Smooth muscle cell (in vitro differentiated cells): ENCODE measurements at regions not wholly inside any gene's neighbourhood (a gene's known extent, or its start where the extent isn't known, plus 50 kb on each side); places are given as distances from the start of the nearest gene placed in this dataset.

Source experiments
- DNase-seq: peaks from one replicate; lab custom pipeline; 2025; ENCODE audit not compliant: unreplicated experiment; lab: John Stamatoyannopoulos, UW
- H2AFZ ChIP-seq: fragments of 200-600 bp; sonication (generic); 2 replicates; pipeline ENCODE4 v1.6.0; 2016; ENCODE audit warnings: antibody characterized with exemption, low read depth, mild to moderate bottlenecking
- H3F3A ChIP-seq: fragments of 200-600 bp; sonication (generic); 2 replicates; pipeline ENCODE4 v1.6.0; 2017; ENCODE audit warnings: antibody characterized with exemption, low read depth
- H3K27ac ChIP-seq: fragments of 200-600 bp; sonication (generic); 2 replicates; pipeline ENCODE4 v1.5.1; 2016; ENCODE audit warnings: low read depth, mild to moderate bottlenecking
- H3K27me3 ChIP-seq: fragments of 200-600 bp; sonication (generic); 2 replicates; pipeline ENCODE4 v1.6.1; 2016; ENCODE audit warnings: low read depth, mild to moderate bottlenecking
- H3K36me3 ChIP-seq: fragments of 200-600 bp; sonication (generic); 2 replicates; pipeline ENCODE4 v1.5.1; 2016; ENCODE audit warnings: low read depth
- H3K4me1 ChIP-seq: fragments of 200-600 bp; sonication (generic); 2 replicates; pipeline ENCODE4 v1.5.1; 2016; ENCODE audit warnings: low read depth
- H3K4me2 ChIP-seq: fragments of 200-600 bp; sonication (generic); 2 replicates; pipeline ENCODE4 v1.6.0; 2016; ENCODE audit warnings: mild to moderate bottlenecking
- H3K4me3 ChIP-seq: fragments of 200-600 bp; sonication (generic); 2 replicates; pipeline ENCODE4 v1.5.1; 2016; ENCODE audit warnings: mild to moderate bottlenecking
- H3K79me2 ChIP-seq: fragments of 200-600 bp; sonication (generic); 2 replicates; pipeline ENCODE4 v1.6.0; 2016; ENCODE audit warnings: low read depth, mild to moderate bottlenecking
- H3K9ac ChIP-seq: fragments of 200-600 bp; sonication (generic); 2 replicates; pipeline ENCODE4 v1.6.0; 2016; ENCODE audit warnings: low read depth
- H3K9me3 ChIP-seq: fragments of 200-600 bp; sonication (generic); replicated peaks from 2 replicates; pipeline ENCODE4 v1.5.1; 2016; ENCODE audit warnings: low read depth
- H4K20me1 ChIP-seq: fragments of 200-600 bp; sonication (generic); 2 replicates; pipeline ENCODE4 v1.6.0; 2016; ENCODE audit warnings: low read depth
- WGBS: methylation state at CpG from one replicate; pipeline ENCODE4 v1.1.7; 2016; ENCODE audit warnings: low lambda C conversion rate; 5-methylcytosine and 5-hydroxymethylcytosine counted together
- TF ChIP-seq, protein P1 (sequence below): fragments of 200-600 bp; sonication (generic); IDR thresholded peaks from 2 replicates; pipeline ENCODE4 v1.5.1; 2017; ENCODE audit warnings: borderline replicate concordance, mild to moderate bottlenecking, antibody characterized with exemption; ENCODE audit not compliant: insufficient read depth, poor library complexity, severe bottlenecking

DNA sequence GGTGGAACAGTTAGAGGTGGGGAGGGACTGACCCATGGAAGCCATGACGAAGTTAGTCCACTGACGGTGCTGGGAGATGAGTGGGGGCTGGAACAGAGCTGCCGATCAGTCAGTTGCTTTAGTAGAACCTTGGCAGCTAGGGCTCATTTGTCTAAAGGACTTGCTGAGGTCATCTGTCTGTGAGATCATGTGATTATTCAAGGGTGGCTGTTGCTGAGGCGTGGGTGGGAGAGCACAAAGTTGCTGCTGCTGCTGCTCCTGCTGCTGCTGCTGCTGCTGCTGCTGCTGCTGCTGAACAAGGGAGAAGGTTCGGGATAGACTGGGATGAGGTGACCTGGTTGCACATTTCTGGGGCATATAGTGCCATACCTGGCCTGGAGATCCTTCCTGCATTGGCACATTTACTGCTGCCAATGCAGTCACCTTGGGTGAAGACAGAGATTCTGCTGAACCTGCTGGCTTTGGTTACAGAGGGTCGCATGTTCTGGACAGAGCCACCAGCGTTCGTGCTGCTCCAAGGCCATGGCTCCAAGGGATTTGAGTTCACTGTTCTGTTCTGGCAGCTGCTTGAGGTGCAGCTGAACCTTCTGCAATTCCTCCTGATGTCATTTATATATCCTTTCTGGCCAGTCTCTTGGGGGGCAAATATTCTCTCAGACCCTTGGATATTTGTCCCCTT is 840.5 kb downstream of the HACE1 start:
- no peaks in the 10 kb centered on the region for H3K79me2 ChIP-seq
- H3K27me3 ChIP-seq, result no peaks in the 10 kb centered on the region
- no peak overlapping the region for H3K9ac ChIP-seq
- TF ChIP-seq, protein P1, sequence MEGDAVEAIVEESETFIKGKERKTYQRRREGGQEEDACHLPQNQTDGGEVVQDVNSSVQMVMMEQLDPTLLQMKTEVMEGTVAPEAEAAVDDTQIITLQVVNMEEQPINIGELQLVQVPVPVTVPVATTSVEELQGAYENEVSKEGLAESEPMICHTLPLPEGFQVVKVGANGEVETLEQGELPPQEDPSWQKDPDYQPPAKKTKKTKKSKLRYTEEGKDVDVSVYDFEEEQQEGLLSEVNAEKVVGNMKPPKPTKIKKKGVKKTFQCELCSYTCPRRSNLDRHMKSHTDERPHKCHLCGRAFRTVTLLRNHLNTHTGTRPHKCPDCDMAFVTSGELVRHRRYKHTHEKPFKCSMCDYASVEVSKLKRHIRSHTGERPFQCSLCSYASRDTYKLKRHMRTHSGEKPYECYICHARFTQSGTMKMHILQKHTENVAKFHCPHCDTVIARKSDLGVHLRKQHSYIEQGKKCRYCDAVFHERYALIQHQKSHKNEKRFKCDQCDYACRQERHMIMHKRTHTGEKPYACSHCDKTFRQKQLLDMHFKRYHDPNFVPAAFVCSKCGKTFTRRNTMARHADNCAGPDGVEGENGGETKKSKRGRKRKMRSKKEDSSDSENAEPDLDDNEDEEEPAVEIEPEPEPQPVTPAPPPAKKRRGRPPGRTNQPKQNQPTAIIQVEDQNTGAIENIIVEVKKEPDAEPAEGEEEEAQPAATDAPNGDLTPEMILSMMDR, result no peak
- no peaks in the 10 kb centered on the region for H3F3A ChIP-seq
- H3K36me3 ChIP-seq, result no peaks in the 10 kb centered on the region
- no peak for DNase-seq
- H3K27ac ChIP-seq, result no peak overlapping the region
- no peak overlapping the region for H3K4me2 ChIP-seq
- no peak overlapping the region for H3K4me3 ChIP-seq
- 85% methylated on average over 8 of the region's 8 CpGs for WGBS
- no peak overlapping the region for H2AFZ ChIP-seq
- H3K9me3 ChIP-seq, result no peaks in the 10 kb centered on the region
- H4K20me1 ChIP-seq, result no peaks in the 10 kb centered on the region
- H3K4me1 ChIP-seq, result no peaks in the 10 kb centered on the region

DNA sequence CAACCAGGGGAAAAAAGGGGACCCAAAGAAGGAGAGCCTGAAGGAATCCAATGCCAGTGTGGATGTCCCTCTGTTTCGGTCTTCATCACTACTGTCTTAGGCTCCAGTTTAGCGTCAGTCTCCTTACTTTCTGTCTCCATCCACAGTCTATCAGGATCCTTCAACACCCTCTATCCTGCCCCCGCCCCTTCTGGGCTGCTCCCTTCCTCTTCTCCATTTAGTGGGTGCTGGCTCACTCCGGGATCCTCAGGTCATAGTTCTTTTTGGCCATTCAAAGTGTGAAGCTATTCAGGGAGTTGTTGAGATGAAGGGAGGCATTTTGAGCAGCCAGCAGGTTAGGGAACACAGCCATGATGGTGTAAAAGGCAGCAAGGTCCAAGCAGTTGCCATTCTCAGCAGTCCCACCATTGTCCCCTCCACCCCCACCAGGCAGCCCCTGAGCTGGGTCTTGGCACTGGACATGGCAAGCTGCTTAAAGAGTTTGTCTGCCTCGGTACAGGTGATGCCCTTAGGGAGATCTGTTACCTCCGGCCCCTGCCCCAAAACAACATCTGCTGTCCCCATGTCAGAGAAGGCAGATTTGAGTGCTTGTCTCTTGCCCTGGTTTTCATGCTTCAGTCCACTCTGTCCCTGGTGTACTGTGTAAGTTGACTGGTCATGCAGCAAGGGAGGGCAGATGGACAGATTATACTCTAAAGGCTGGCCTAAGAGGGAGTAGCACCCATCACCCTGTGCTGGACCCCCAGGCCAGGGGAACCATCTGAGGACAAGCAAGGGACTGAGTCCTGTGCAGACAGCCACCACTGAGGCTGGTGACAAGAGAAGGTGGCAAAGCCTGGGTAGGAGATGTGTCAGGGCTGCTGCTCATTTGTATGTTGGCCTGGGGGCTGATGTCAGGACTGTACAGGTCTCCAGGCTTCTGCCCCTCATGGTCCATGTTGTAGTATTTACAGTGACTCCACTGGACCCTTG is 842.0 kb downstream of the HACE1 start:
- TF ChIP-seq, protein P1, result no peak
- WGBS, result 93% methylated on average over 6 of the region's 6 CpGs
- no peak overlapping the region for H2AFZ ChIP-seq

DNA sequence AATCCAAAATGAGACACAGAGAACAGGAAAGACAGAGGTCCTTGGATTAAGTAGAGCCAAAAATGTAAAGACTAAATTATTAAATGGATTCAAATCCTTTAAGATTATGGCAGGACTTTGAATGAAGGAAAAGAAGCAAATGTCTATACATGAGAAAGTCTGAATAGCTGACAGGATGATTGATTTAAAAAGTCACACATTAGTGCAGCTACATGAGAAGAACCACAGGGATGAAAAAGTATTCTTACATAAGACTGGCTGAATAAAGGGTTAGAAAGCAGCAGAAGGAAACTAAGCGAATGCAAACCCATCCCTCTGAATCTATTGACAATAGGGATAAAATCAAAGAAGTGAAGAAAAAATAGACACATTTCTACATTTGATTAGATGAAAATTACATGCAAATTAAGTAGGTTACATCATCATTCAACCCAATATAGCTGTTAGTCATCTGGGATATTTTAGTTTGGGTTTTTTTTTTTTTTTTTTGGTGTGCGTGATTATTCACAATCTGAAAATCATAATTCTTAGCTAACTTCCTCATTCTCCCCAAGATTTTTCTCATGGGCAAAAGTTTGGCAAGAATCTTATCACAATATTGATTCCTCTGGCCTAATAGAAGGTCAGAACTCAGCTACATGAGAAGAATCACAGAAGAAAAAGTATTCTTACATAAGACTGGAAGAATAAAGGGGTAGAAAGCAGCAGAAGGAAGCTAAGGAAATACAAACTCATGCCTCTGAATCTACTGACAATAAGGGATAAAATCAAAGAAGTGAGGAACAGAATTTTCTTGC is 845.4 kb downstream of the HACE1 start:
- Histone ChIP-seq H3F3A (no peaks in the 10 kb centered on the region), H2AFZ (no peak overlapping the region), H3K27ac (no peak overlapping the region), H3K9me3 (no peaks in the 10 kb centered on the region), H3K27me3 (no peaks in the 10 kb centered on the region), H3K36me3 (no peaks in the 10 kb centered on the region), H3K4me3 (no peak overlapping the region), H3K9ac (no peak overlapping the region), H4K20me1 (no peaks in the 10 kb centered on the region), H3K79me2 (no peaks in the 10 kb centered on the region), H3K4me2 (no peak overlapping the region), H3K4me1 (no peaks in the 10 kb centered on the region)
- DNase-seq, result no peak
- 95% methylated on average over 2 of the region's 2 CpGs for WGBS
- TF ChIP-seq, protein P1, result no peak

More for the DNA sequence above, 842.0 kb downstream of the HACE1 start:
- H3K4me2 ChIP-seq, result no peak overlapping the region
- H3K27ac ChIP-seq, result no peak overlapping the region
- H3K4me3 ChIP-seq, result no peak overlapping the region
- H3K9ac ChIP-seq, result no peak overlapping the region
- H3K9me3 ChIP-seq, result no peaks in the 10 kb centered on the region
- no peaks in the 10 kb centered on the region for H3K36me3 ChIP-seq
- H3K4me1 ChIP-seq, result no peaks in the 10 kb centered on the region
- no peaks in the 10 kb centered on the region for H3F3A ChIP-seq
- no peaks in the 10 kb centered on the region for H3K79me2 ChIP-seq
- H4K20me1 ChIP-seq, result no peaks in the 10 kb centered on the region
- DNase-seq, result no peak
- no peaks in the 10 kb centered on the region for H3K27me3 ChIP-seq
